K562 (cell line): ENCODE measurements at regions not wholly inside any gene's neighbourhood (a gene's known extent, or its start where the extent isn't known, plus 50 kb on each side); places are given as distances from the start of the nearest gene placed in this dataset.

ENCODE experiments used
- ASH1L ChIP-seq: fragments of 450-650 bp; IDR thresholded peaks from 2 replicates; pipeline ENCODE4 v1.6.1; 2018; ENCODE audit warnings: borderline replicate concordance, mild to moderate bottlenecking, low read depth; ENCODE audit not compliant: partially characterized antibody
- ATF1 ChIP-seq, 2 experiments: fragments of 450-650 bp in 1 of 2; IDR thresholded peaks; 2 replicates each; pipeline ENCODE4 v1.6.1; 2016; ENCODE audit warnings: missing compliant biosample characterization in 1 of 2, missing genetic modification characterization in 1 of 2
- BACH1 ChIP-seq: fragments of 200-800 bp; sonication (Bioruptor generic); IDR thresholded peaks from 2 replicates; pipeline ENCODE4 v1.6.1; 2016; ENCODE audit warnings: missing genetic modification characterization, missing compliant biosample characterization
- BRF1 ChIP-seq: IDR thresholded peaks from 3 replicates; pipeline ENCODE4 v1.6.1; 2011; ENCODE audit warnings: borderline replicate concordance, mild to moderate bottlenecking; ENCODE audit not compliant: insufficient read length; ENCODE audit errors: extremely low read depth
- DNMT1 ChIP-seq: fragments of 450-650 bp; IDR thresholded peaks from 2 replicates; pipeline ENCODE4 v1.6.1; 2016; ENCODE audit warnings: antibody characterized with exemption, mild to moderate bottlenecking
- ELF1 ChIP-seq: fragments of 200-800 bp; sonication (Bioruptor generic); IDR thresholded peaks from 2 replicates; pipeline ENCODE4 v1.6.1; 2016; ENCODE audit warnings: missing genetic modification characterization, missing compliant biosample characterization
- MCM3 ChIP-seq: fragments of 450-650 bp; IDR thresholded peaks from 2 replicates; pipeline ENCODE4 v1.6.1; 2016
- NCOA2 ChIP-seq, 2 experiments: fragments of 450-650 bp; IDR thresholded peaks; 2 replicates each; pipeline ENCODE4 v1.6.1; 2018; ENCODE audit warnings: mild to moderate bottlenecking in 2 of 2, moderate library complexity in 1 of 2; ENCODE audit not compliant: partially characterized antibody in 2 of 2
- NCOR1 ChIP-seq: fragments of 450-650 bp; IDR thresholded peaks from 2 replicates; pipeline ENCODE4 v1.6.1; 2016; ENCODE audit warnings: mild to moderate bottlenecking, moderate library complexity
- PHB ChIP-seq: fragments of 250-450 bp; sonication (Bioruptor Pico); IDR thresholded peaks from 2 replicates; pipeline ENCODE4 v1.5.0; 2021
- POLR2A ChIP-seq: fragments of 450-650 bp; conservative IDR thresholded peaks from 2 replicates; pipeline ENCODE4 v1.6.1; 2016
- RFX7 ChIP-seq: fragments of 250-450 bp; sonication (Bioruptor Pico); IDR thresholded peaks from 2 replicates; pipeline ENCODE4 v1.5.1; 2021; ENCODE audit warnings: mild to moderate bottlenecking
- THRAP3 ChIP-seq: fragments of 450-650 bp; IDR thresholded peaks from 2 replicates; pipeline ENCODE4 v1.6.1; 2016; ENCODE audit warnings: mild to moderate bottlenecking, inconsistent platforms, borderline replicate concordance
- ZNF696 ChIP-seq: fragments of 250-450 bp; sonication (Bioruptor Pico); conservative IDR thresholded peaks from 2 replicates; pipeline ENCODE4 v1.4.0; 2020; ENCODE audit warnings: mild to moderate bottlenecking, moderate library complexity
- TF ChIP-seq, protein P1 (sequence below): fragments of 250-450 bp; sonication (Bioruptor Pico); IDR thresholded peaks from 2 replicates; pipeline ENCODE4 v1.5.0; 2020; ENCODE audit warnings: mild to moderate bottlenecking, borderline replicate concordance
- TF ChIP-seq, protein P2 (sequence below), 2 experiments: fragments of 150-350 bp in 1 of 2; IDR thresholded peaks; 2 replicates each; pipeline ENCODE4 v1.6.1; 2012 to 2016; ENCODE audit warnings: low read depth in 2 of 2, low read length in 2 of 2, mild to moderate bottlenecking in 1 of 2, moderate library complexity in 1 of 2
- TF ChIP-seq, protein P3 (sequence below): sonication (generic); formaldehyde crosslinking; IDR thresholded peaks from 2 replicates; pipeline ENCODE4 v1.8.0; 2022; ENCODE audit warnings: mild to moderate bottlenecking, missing genetic modification reagents
- TF ChIP-seq, protein P4 (sequence below), 2 experiments: fragments of 250-450 bp in 1 of 2; fragments of 450-650 bp in 1 of 2; sonication (Bioruptor Pico) in 1 of 2; IDR thresholded peaks; 2 replicates each; pipeline versions ENCODE4 v1.6.1 to v1.8.0; 2016 to 2021; ENCODE audit warnings: mild to moderate bottlenecking in 2 of 2, moderate library complexity in 2 of 2, missing compliant biosample characterization in 1 of 2, missing genetic modification characterization in 1 of 2
- TF ChIP-seq, protein P5 (sequence below), 2 experiments: fragments of 450-650 bp in 1 of 2; sonication (generic) in 1 of 2; formaldehyde crosslinking; conservative IDR thresholded peaks; 2 replicates each; pipeline versions ENCODE4 v1.4.0 to v1.8.1; 2020 to 2022; ENCODE audit warnings: mild to moderate bottlenecking in 1 of 2, missing genetic modification reagents in 1 of 2
- TF ChIP-seq, protein P6 (sequence below), 2 experiments: fragments of 450-650 bp; IDR thresholded peaks; 2 replicates each; pipeline ENCODE4 v1.6.1; 2016

DNA sequence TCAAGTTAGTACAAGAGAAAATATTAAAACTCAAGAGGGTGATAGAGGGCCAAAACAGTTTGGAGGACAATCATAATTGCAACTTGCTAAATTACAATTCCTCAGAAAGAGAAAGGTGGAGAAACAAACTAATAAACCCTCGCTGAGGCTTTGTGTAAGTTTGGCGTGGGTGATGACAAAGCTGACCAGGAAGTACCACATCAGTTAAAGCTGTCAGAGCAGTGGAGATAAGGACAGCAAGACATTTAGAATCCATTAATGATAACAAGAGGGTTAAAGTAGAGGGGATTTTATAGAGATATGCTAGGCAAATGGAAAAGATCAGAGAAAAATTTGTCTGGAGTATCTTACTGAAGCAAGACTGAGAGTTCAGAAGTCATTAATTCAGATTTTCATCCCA is 334.4 kb downstream of the TFAP2B start (continued):
- TF ChIP-seq, protein P1, sequence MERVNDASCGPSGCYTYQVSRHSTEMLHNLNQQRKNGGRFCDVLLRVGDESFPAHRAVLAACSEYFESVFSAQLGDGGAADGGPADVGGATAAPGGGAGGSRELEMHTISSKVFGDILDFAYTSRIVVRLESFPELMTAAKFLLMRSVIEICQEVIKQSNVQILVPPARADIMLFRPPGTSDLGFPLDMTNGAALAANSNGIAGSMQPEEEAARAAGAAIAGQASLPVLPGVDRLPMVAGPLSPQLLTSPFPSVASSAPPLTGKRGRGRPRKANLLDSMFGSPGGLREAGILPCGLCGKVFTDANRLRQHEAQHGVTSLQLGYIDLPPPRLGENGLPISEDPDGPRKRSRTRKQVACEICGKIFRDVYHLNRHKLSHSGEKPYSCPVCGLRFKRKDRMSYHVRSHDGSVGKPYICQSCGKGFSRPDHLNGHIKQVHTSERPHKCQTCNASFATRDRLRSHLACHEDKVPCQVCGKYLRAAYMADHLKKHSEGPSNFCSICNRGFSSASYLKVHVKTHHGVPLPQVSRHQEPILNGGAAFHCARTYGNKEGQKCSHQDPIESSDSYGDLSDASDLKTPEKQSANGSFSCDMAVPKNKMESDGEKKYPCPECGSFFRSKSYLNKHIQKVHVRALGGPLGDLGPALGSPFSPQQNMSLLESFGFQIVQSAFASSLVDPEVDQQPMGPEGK, result no peak
- TF ChIP-seq ASH1L (no peak), NCOA2 (IDR thresholded peaks at IDR 0.05; ENCODE audit: partially characterized antibody in 2 of 2) (no peak), POLR2A (no peak), ATF1 (CRISPR knock-in tag; IDR thresholded peaks at IDR 0.05) (no peak), ATF1 (tag; IDR thresholded peaks at IDR 0.05) (peak; percentile 46; the same call in 1 of the 2 replicates), BACH1 (tag) (no peak), NCOR1 (no peak; the same call in 1 of the 2 replicates), DNMT1 (no peak), BRF1 (no peak), RFX7 (CRISPR knock-in tag) (no peak), PHB (no peak), THRAP3 (no peak), ZNF696 (CRISPR knock-in tag) (no peak), MCM3 (no peak), ELF1 (tag) (peak; percentile 67; the same call in 1 of the 2 replicates)
- TF ChIP-seq, protein P2, sequence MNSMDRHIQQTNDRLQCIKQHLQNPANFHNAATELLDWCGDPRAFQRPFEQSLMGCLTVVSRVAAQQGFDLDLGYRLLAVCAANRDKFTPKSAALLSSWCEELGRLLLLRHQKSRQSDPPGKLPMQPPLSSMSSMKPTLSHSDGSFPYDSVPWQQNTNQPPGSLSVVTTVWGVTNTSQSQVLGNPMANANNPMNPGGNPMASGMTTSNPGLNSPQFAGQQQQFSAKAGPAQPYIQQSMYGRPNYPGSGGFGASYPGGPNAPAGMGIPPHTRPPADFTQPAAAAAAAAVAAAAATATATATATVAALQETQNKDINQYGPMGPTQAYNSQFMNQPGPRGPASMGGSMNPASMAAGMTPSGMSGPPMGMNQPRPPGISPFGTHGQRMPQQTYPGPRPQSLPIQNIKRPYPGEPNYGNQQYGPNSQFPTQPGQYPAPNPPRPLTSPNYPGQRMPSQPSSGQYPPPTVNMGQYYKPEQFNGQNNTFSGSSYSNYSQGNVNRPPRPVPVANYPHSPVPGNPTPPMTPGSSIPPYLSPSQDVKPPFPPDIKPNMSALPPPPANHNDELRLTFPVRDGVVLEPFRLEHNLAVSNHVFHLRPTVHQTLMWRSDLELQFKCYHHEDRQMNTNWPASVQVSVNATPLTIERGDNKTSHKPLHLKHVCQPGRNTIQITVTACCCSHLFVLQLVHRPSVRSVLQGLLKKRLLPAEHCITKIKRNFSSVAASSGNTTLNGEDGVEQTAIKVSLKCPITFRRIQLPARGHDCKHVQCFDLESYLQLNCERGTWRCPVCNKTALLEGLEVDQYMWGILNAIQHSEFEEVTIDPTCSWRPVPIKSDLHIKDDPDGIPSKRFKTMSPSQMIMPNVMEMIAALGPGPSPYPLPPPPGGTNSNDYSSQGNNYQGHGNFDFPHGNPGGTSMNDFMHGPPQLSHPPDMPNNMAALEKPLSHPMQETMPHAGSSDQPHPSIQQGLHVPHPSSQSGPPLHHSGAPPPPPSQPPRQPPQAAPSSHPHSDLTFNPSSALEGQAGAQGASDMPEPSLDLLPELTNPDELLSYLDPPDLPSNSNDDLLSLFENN (IDR thresholded peaks at IDR 0.05; ENCODE audit: low read depth in 2 of 2, low read length in 2 of 2), result no peak
- TF ChIP-seq, protein P3, sequence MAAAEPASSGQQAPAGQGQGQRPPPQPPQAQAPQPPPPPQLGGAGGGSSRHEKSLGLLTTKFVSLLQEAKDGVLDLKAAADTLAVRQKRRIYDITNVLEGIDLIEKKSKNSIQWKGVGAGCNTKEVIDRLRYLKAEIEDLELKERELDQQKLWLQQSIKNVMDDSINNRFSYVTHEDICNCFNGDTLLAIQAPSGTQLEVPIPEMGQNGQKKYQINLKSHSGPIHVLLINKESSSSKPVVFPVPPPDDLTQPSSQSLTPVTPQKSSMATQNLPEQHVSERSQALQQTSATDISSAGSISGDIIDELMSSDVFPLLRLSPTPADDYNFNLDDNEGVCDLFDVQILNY (CRISPR knock-in tag), result no peak
- TF ChIP-seq, protein P4, sequence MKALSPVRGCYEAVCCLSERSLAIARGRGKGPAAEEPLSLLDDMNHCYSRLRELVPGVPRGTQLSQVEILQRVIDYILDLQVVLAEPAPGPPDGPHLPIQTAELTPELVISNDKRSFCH (CRISPR knock-in tag; IDR thresholded peaks at IDR 0.05), result no peak
- TF ChIP-seq, protein P4 (tag; IDR thresholded peaks at IDR 0.05), result no peak
- TF ChIP-seq, protein P5, sequence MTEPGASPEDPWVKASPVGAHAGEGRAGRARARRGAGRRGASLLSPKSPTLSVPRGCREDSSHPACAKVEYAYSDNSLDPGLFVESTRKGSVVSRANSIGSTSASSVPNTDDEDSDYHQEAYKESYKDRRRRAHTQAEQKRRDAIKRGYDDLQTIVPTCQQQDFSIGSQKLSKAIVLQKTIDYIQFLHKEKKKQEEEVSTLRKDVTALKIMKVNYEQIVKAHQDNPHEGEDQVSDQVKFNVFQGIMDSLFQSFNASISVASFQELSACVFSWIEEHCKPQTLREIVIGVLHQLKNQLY (CRISPR knock-in tag; conservative IDR thresholded peaks at IDR 0.05), result no peak
- TF ChIP-seq, protein P6, sequence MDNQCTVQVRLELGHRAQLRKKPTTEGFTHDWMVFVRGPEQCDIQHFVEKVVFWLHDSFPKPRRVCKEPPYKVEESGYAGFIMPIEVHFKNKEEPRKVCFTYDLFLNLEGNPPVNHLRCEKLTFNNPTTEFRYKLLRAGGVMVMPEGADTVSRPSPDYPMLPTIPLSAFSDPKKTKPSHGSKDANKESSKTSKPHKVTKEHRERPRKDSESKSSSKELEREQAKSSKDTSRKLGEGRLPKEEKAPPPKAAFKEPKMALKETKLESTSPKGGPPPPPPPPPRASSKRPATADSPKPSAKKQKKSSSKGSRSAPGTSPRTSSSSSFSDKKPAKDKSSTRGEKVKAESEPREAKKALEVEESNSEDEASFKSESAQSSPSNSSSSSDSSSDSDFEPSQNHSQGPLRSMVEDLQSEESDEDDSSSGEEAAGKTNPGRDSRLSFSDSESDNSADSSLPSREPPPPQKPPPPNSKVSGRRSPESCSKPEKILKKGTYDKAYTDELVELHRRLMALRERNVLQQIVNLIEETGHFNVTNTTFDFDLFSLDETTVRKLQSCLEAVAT (IDR thresholded peaks at IDR 0.05), result no peak
